Lower leg skin (tissue), 4 donors: ENCODE measurements at regions not wholly inside any gene's neighbourhood (a gene's known extent, or its start where the extent isn't known, plus 50 kb on each side); places are given as distances from the start of the nearest gene placed in this dataset.

Experiments used
- DNase-seq, 2 donors: peaks; one replicate each; pipeline ENCODE4 v3.0.0-alpha.2; 2019; ENCODE audit warnings: low spot score in 2 of 2
- H3K4me3 ChIP-seq: fragments of 200-600 bp; sonication (generic); 2 replicates; pipeline ENCODE4 v1.5.1; 2017; ENCODE audit warnings: mild to moderate bottlenecking, low read depth; ENCODE audit not compliant: poor library complexity, severe bottlenecking
- CTCF ChIP-seq, 3 donors: fragments of 450-650 bp; IDR thresholded peaks; one replicate each; pipeline ENCODE4 v1.5.1; 2016; ENCODE audit warnings: antibody characterized with exemption in 3 of 3, mild to moderate bottlenecking in 3 of 3, moderate library complexity in 2 of 3
- POLR2A ChIP-seq, 2 donors: fragments of 450-650 bp; IDR thresholded peaks; one replicate each; pipeline ENCODE4 v1.6.1; 2016 to 2017; ENCODE audit warnings: antibody characterized with exemption in 2 of 2, mild to moderate bottlenecking in 1 of 2, moderate library complexity in 1 of 2
- WGBS, 2 donors: methylation state at CpG; one replicate each; pipeline ENCODE4 v1.1.5; 2018; 5-methylcytosine and 5-hydroxymethylcytosine counted together
- intact Hi-C: fragments of 100-400 bp; cut with DNase I; formaldehyde crosslinking; loops from one replicate; pipeline ENCODE4 v1.15.0; 2023; ENCODE audit warnings: low total_unique reads

- DNase-seq, result no peak
- intact Hi-C loops, result no loop called here
- TF ChIP-seq POLR2A (IDR thresholded peaks at IDR 0.05) (no peak), CTCF (IDR thresholded peaks at IDR 0.05) (no peak)
- WGBS, 2 donors, result 76 to 83% methylated on average over 3 of the region's 3 CpGs
- no peak overlapping the region for H3K4me3 ChIP-seq
These were observed 278.7 kb downstream of the FIGN start for GRCh38 chr2:163456953-163457743.

- intact Hi-C loops, result no loop called here
- no peak for TF ChIP-seq CTCF (IDR thresholded peaks at IDR 0.05)
- TF ChIP-seq POLR2A (IDR thresholded peaks at IDR 0.05), result no peak
- no peak for DNase-seq
These were observed 280.0 kb downstream of the FIGN start for GRCh38 chr2:163455815-163456214.

GRCh38 chr2:163453920-163454319 lies 281.9 kb downstream of the FIGN start:
- 67 to 71% methylated on average over 2 of the region's 2 CpGs for WGBS, 2 donors
- DNase-seq, result no peak
- no peak for TF ChIP-seq POLR2A (IDR thresholded peaks at IDR 0.05)
- no peak for TF ChIP-seq CTCF (IDR thresholded peaks at IDR 0.05)
- no peak overlapping the region for H3K4me3 ChIP-seq
- intact Hi-C loops, result no loop called here

More at GRCh38 chr2:163455815-163456214, 280.0 kb downstream of the FIGN start:
- H3K4me3 ChIP-seq, result no peak overlapping the region

- no peak overlapping the region for H3K4me3 ChIP-seq
- no peak for DNase-seq
- intact Hi-C loops, result no loop called here
- TF ChIP-seq CTCF (IDR thresholded peaks at IDR 0.05) (no peak), POLR2A (IDR thresholded peaks at IDR 0.05) (no peak)
These were observed 294.2 kb downstream of the FIGN start for GRCh38 chr2:163441603-163442002.

GRCh38 chr2:163436963-163437362 lies 298.8 kb downstream of the FIGN start:
- WGBS, 2 donors, result 63 to 80% methylated on average over 3 of the region's 3 CpGs
- no peak for DNase-seq

GRCh38 chr2:163428187-163428586 lies 307.6 kb downstream of the FIGN start:
- WGBS, 2 donors, result 78 to 80% methylated on average over 4 of the region's 4 CpGs
- intact Hi-C loops, result no loop called here

More at GRCh38 chr2:163436963-163437362, 298.8 kb downstream of the FIGN start:
- H3K4me3 ChIP-seq, result no peak overlapping the region
- no peak for TF ChIP-seq POLR2A (IDR thresholded peaks at IDR 0.05)
- intact Hi-C loops, result no loop called here

More at GRCh38 chr2:163428187-163428586, 307.6 kb downstream of the FIGN start:
- no peak for DNase-seq
- H3K4me3 ChIP-seq, result no peak overlapping the region
- TF ChIP-seq CTCF (IDR thresholded peaks at IDR 0.05) (no peak), POLR2A (IDR thresholded peaks at IDR 0.05) (no peak)
